Kasumi-1 (cell line): ENCODE measurements at regions not wholly inside any gene's neighbourhood (a gene's known extent, or its start where the extent isn't known, plus 50 kb on each side); places are given as distances from the start of the nearest gene placed in this dataset.

Experiments
- DNase-seq, 2 experiments: peaks; one replicate each; lab custom pipeline; 2025; lab: John Stamatoyannopoulos, UW

GRCh38 chr13:99892866-99893504 lies 78.6 kb downstream of the ZIC5 start:
- no peak for DNase-seq

DNA sequence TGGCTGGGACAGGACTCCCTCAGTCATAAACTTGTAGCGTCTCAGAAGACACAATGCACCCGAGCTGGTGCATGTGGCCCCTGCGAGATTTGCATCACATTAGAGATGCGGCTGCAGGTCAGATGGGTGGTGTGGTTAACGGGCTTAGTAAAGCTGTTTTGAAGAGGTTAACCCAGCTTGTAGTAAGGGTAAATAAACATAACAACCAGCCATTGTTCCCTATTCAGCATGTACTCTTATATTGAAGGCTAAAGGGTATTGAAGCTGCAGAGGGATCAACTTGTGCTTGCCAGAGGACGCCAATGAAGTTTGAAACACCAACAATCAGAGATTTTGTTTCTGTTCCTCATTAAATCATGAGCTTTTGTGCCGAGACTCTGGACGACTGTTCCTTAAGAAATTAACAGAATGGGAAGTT lies 79.4 kb downstream of the ZIC5 start:
- DNase-seq: no peak

DNA sequence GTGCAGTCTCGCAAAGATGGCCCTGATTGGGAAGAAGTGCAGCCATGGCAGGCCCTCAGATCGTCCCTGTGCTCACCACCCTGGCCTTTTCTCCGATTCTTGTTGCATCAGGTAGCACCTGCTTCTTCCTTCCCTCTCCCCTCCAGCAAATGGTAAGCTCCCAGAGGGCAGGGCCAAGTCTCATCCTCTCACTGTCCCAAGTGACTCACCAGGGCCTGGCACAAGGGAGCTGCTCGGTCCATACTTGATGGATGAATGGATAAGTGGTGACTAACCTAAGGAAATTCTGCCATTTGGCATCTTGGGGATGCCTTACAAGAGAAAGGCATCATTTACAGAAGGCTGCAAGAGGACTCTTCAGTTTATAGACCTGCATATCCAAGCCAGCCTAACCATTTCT lies 84.9 kb downstream of the ZIC5 start:
- DNase-seq: no peak

GRCh38 chr13:99884913-99885312 lies 86.7 kb downstream of the ZIC5 start:
- no peak for DNase-seq

DNA sequence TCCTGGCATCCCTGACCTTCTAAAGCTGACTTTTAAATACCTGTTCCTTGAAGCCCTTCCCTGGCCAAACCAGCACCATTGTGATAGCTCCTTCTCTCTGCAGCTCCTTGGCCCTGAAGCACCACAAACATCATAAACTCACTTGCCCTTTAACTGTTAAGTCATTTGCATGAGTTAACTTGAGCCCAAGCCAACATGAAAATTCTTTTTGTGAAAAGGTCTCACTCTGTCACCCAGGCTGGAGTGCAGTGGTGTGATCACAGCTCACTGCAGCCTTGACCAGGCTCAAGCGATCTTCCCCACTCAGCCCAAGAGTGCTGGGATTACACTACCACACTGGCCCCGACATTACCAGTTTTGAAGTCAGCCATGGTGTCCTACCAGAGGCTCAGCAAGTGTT lies 87.8 kb downstream of the ZIC5 start:
- no peak for DNase-seq

- no peak for DNase-seq
These were observed 92.5 kb downstream of the ZIC5 start for GRCh38 chr13:99878921-99879610.

- no peak for DNase-seq
These were observed 94.9 kb downstream of the ZIC5 start for GRCh38 chr13:99876651-99877050.

DNA sequence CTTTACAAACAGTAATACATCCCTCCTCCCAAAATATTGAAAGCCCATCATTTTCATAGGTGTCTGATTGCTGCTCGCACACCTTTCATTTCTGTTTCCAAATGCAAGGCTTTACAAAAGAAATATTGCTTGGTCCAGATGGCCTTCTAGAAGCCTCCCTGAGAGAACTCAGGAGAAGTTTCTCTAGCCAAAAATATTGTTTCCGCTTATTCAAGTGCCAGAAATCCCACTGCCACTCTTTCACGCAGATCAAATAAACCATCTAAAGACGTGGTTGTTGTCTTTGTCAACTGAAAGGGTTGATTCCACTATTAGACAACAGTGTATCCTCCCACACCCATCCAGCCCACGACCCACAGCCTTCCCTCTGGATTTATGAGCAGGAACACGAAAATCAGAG lies 96.2 kb downstream of the ZIC5 start:
- DNase-seq: no peak

DNA sequence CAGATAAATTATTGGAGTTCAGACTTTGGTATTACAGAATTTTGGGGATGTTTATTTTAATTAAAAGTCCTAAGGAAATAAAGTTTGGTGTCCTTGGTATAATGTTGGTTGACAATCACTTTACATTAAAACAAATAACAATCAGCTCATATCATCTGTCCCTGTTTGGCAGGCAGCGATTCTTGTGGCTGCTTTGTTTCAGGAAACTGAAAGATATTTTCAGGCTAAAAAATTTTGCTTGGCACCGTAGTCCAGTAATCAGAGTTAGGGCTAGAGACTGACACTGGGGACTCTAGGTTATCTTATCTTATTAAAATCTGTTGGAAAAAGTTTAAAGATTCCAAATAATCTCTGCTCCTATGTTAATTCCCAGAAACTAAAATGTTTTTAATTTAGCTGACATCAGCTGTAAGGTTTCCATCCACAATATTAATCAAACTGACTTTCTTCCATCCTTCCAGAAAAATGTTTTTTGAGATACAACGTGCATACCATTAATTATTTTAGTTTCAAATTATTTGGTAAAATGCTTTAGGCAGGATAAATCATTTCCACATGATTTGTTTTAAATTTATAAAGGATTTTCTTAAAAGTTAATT lies 97.6 kb downstream of the ZIC5 start:
- DNase-seq: no peak

DNA sequence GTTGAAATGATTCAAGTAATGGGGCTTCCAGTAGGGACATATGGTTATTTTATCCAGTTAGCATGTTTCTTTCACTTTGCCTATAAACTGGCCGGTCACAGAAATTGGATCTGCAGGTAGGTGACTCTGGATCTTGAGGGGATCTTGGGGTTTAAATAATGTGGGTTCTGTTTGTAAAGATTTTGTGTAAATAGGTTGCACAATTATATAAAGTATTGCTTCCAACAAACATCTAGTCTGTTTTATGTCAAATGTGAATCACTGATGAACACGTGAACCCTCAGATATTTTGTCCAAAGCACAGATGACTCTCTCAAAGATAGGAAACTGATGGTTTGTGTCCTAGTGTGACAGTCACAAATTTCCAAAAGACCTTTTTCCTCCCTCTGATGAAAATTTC lies 98.4 kb downstream of the ZIC5 start:
- DNase-seq: no peak

DNA sequence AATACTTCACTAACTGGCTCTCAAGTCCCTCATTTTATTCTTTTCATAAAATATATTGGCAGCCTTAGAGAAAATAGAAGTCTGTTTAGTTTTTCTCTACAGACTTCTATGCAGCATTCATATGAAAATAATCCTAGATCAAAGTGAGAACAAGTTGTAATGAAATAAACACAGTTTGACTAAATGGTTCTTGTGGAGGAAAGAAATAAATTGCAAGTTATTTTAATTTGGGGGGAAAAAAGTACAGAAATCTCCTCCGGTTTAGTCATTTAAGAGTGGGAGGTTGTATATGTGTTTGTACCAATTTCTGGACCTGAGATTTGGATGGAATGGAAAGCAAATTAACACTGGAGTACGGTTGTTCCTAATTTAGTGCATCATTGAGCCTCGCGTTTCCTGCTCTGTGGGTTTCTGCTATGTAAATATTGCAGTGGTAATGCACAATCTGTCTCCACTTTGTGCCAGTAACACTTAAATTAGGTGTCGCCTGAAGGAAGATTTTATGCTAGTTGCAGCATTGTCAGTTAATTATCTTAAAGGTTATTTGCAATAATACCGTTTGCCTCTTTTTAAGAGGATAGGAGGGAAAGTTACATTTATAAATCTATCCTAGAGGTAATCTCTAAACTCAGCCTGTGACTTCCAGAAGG lies 100.2 kb downstream of the ZIC5 start:
- no peak for DNase-seq

- DNase-seq: no peak
These were observed 101.0 kb downstream of the ZIC5 start for GRCh38 chr13:99870541-99870940.

- DNase-seq: no peak
These were observed 101.7 kb downstream of the ZIC5 start for GRCh38 chr13:99869830-99870229.

- no peak for DNase-seq
These were observed 102.8 kb downstream of the ZIC5 start for GRCh38 chr13:99868767-99869166.

DNA sequence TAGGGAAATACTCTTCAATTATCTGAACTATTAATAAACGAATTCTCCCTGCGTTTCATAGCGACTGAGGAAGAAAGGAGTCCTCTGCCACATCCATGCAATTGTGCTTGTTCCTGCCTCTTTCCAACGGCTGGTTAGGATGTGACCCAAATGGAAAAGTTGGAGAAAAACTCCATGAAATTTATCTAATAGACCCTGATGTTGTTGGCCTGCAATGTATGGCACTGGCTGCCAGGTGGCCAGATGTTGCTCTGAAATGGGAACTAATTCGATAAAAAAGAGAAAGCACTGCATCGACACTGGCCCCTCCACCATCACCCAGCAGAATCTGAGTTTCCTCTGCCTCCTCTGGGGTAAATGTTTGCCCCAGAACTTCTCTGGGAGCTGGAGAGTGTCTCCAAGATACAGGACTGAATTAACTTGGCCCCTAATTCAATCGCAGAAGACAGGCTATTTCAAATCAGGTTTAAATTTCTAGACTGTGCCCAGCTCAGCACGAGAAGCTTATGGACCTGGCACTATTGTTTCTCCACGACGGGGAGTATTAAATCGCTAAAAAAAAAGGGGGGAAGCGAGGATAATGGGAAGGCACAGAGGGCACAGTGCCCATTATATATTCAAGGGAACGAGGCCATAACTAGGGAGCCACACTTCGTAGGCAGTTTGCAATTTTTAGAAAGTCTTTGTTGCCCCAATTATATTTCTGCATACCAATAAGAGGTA lies 103.9 kb downstream of the ZIC5 start:
- DNase-seq: no peak

DNA sequence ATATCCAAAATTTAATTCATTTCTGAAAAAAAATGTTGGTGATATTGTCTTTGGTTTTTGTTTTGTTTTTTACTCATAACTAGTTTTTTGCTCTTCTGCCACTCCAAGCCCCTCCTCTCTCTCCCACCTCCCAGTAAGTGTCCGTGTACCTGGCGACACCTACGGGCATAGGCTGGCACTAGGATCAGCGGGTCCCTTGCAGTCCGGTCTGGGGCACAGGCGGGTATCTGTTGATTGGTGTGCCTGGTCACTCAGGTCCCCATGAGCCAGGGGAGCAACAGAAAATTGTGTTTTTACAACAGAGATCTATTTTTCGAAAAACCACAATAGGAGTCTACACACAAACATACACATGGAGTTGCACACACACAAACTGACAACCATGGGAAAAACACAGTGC lies 104.8 kb downstream of the ZIC5 start:
- DNase-seq: no peak

GRCh38 chr13:99865420-99865930 lies 106.1 kb downstream of the ZIC5 start:
- no peak for DNase-seq

DNA sequence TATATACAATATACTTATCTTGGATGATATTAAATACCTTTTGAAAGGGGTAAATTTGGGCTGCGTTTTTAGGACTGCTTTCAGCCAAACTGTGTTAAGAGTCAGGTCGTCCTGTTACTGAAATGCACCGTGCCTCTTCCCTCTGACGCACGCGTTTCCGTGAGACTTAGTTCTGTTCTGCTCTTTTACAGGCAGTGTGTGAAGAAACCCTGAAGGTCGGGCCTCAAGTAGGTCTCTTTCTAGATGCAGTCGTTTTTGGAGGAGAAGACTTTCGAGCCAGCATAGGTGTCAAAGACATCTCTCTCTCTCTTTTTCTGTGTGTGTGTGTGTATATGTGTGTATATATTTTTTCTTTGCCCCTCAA lies 107.0 kb downstream of the ZIC5 start:
- no peak for DNase-seq

- no peak for DNase-seq
These were observed 107.6 kb downstream of the ZIC5 start for GRCh38 chr13:99863789-99864626.

DNA sequence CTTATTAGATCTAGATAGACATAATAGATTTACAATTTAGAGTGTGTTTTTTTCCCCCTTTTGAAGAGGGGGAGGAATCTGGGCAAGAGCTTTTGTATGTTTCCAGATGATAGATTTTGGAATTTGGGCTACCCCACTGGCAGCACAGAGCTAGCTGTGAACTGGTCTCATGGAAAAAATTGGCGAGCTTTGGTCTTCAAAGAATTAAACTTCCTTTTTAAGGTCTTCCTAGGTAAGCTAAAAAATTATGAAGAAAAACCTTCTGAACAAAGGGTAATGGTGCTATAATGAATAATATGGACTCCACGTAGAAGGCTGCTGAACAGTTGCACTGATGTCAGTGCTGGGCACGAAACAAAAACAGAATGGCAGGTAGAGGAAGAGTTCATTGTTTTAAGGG lies 109.3 kb downstream of the ZIC5 start:
- DNase-seq: no peak

- no peak for DNase-seq
These were observed 109.8 kb downstream of the ZIC5 start for GRCh38 chr13:99861771-99862170.
